Activated naive CD4-positive, alpha-beta T cell treated with anti-CD3 and anti-CD28 coated beads for 36 hours (primary cell): ENCODE measurements at regions not wholly inside any gene's neighbourhood (a gene's known extent, or its start where the extent isn't known, plus 50 kb on each side); places are given as distances from the start of the nearest gene placed in this dataset.

ENCODE experiments used
- CTCF ChIA-PET: fragments of 350-600 bp; sonication (Branson Sonifier 250); formaldehyde crosslinking; loops from one replicate; lab custom pipeline; 2021; ENCODE audit warnings: antibody characterized with exemption; lab: Charles Lee
- DNase-seq: peaks from one replicate; pipeline ENCODE4 v3.0.0-alpha.2; 2020
- H3K27ac Mint-ChIP-seq: one replicate; pipeline ENCODE4 v1.8.0; 2021; ENCODE audit warnings: mild to moderate bottlenecking, mixed read lengths
- H3K27me3 Mint-ChIP-seq: one replicate; pipeline ENCODE4 v1.8.0; 2021; ENCODE audit warnings: low read depth, mixed read lengths
- H3K36me3 Mint-ChIP-seq: one replicate; pipeline ENCODE4 v1.8.0; 2021; ENCODE audit warnings: low read depth, mixed read lengths
- H3K4me1 Mint-ChIP-seq: one replicate; pipeline ENCODE4 v1.8.0; 2021; ENCODE audit warnings: low read depth, mixed read lengths
- H3K4me3 Mint-ChIP-seq: one replicate; pipeline ENCODE4 v1.8.0; 2021; ENCODE audit warnings: mild to moderate bottlenecking, moderate library complexity, mixed read lengths
- H3K9me3 Mint-ChIP-seq: one replicate; pipeline ENCODE4 v1.8.0; 2021; ENCODE audit warnings: mixed read lengths
- intact Hi-C: fragments of 100-400 bp; cut with micrococcal nuclease; formaldehyde crosslinking; loops from one replicate; pipeline ENCODE4 v1.15.1; 2023

DNA sequence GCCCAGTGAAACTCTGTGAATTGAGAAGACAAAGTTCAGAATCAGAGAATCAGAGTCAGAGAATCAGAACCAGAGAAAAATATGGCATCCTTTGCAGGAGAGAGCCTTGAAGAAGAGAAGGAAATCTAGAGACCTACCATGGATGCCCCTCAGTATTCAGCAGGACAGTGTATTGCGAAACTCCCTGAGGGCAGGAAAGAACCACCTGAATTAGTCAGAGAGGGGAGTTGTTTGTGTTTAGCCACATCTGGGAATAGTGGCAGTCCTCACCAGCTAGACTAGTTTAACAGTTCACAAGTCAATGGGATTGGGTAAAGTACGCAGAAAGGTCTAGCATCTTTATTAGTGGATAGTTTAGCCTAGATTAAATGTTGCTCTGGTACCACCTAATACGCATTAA lies 1252.9 kb downstream of the CDY2B start:
- no peak for DNase-seq
- Mint-ChIP-seq H3K4me1 (no peaks in the 10 kb centered on the region), H3K36me3 (no peaks in the 10 kb centered on the region), H3K27me3 (no peaks in the 10 kb centered on the region), H3K27ac (no peak overlapping the region), H3K9me3 (peaks cover 1% of the 10 kb centered on the region), H3K4me3 (no peak overlapping the region)
- intact Hi-C loops = no loop called here
- CTCF ChIA-PET = no interaction called here

DNA sequence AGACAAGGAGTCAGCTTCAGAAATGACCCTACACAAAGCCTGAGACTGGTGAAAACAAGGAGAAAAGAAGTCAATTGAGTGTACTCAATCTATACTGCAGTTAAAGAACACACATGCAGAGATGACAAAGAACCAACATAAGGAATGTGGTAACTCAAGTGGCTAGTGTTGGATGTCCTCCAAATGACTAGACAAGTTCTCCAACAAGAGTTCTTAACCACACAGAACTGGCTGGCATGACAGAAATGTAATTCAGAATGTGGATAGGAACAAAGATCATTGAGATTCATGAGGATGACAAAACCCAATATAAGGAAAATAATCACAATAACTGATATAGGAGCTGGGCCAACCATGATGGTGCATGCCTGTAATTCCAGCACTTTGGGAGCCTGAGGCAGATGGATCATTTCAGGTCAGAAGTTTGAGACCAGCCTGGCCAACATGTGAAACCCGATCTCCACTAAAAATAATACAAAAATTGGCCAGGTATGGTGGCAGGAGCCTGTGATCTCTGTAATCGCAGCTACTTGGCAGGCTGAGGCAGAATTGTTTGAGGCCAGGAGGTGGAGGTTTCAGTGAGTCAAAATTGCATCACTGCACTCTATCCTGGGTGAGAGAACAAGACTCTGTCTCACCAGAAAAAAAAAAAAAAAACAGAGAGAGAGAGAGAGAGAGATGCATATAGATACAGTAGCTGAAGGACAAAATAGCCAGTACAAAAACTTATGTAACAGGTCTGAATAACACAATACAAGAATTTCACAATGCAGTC lies 1263.6 kb downstream of the CDY2B start:
- no peak for DNase-seq
- H3K4me3 Mint-ChIP-seq = no peak overlapping the region
- CTCF ChIA-PET = no interaction called here
- no peaks in the 10 kb centered on the region for H3K36me3 Mint-ChIP-seq
- intact Hi-C loops = no loop called here
- H3K27ac Mint-ChIP-seq = no peak overlapping the region
- no peaks in the 10 kb centered on the region for H3K27me3 Mint-ChIP-seq
- no peaks in the 10 kb centered on the region for H3K9me3 Mint-ChIP-seq
- no peaks in the 10 kb centered on the region for H3K4me1 Mint-ChIP-seq

DNA sequence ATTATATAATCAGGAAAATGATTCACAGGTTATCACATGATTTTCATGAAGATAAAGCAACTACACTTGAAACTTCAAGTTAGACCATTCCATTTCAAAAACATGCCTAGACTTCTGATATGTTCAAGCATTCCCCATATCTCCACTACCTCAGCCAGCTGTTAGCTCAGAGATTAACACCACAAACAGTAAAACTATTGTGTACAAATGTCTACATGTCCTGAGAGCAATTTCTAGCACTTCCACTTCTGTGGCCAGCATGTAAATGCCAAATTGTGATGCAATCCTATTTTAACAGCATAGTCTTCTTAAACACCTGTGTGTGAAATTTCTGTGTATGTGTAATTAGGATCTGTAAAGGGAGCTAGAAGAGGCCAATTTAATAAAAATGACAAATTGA lies 1271.3 kb downstream of the CDY2B start:
- H3K4me3 Mint-ChIP-seq = no peak overlapping the region
- H3K4me1 Mint-ChIP-seq = no peaks in the 10 kb centered on the region
- H3K9me3 Mint-ChIP-seq = peaks cover 2% of the 10 kb centered on the region
- H3K27me3 Mint-ChIP-seq = no peaks in the 10 kb centered on the region
- no peak for DNase-seq
- CTCF ChIA-PET = no interaction called here
- intact Hi-C loops = no loop called here
- H3K27ac Mint-ChIP-seq = no peak overlapping the region
- H3K36me3 Mint-ChIP-seq = no peaks in the 10 kb centered on the region

DNA sequence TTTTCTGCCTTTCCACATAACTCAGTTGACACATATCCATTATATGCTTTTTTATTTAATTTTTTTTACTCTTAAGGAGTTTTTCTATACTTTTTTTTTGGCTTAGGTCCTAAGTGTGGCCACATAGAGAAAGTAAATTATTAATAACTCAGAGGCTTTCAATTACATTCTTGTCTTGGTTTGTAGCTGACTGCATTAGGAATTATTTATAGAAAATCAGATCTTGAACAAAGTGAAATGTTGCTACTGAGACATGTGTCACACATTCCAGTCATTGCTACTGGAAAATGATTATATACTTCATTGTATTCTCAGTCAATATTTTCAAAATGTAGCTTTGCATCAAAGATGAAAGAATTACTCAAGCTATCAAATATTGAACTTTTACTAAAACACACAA lies 1277.9 kb downstream of the CDY2B start:
- peaks cover 7% of the 10 kb centered on the region for H3K9me3 Mint-ChIP-seq
- CTCF ChIA-PET = no interaction called here

DNA sequence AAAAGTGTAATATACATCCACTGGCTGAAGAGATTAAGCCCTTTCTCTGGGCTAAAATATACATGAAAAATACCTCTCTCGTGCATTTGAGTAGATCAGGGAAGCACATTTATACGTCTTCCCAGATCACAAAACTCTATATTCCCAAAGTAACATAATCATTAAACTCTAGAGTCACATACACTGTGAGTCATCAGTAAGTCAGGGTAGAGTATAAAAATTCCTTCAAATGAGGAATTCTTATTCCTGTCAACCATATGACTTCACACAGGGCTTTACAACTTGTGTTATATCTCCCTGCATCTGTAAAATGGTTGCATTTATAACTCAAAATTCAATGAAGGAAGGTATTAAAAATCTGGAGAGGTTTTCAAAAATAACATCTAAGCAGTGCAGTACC lies 1278.4 kb downstream of the CDY2B start:
- H3K27ac Mint-ChIP-seq = no peak overlapping the region
- no peaks in the 10 kb centered on the region for H3K4me1 Mint-ChIP-seq
- CTCF ChIA-PET = no interaction called here
- DNase-seq = no peak
- H3K4me3 Mint-ChIP-seq = no peak overlapping the region
- no peaks in the 10 kb centered on the region for H3K27me3 Mint-ChIP-seq
- peaks cover 7% of the 10 kb centered on the region for H3K9me3 Mint-ChIP-seq
- intact Hi-C loops = no loop called here
- no peaks in the 10 kb centered on the region for H3K36me3 Mint-ChIP-seq

More for the DNA sequence above, 1277.9 kb downstream of the CDY2B start:
- no peak for DNase-seq
- Mint-ChIP-seq H3K27ac (no peak overlapping the region), H3K4me1 (no peaks in the 10 kb centered on the region), H3K27me3 (no peaks in the 10 kb centered on the region), H3K36me3 (no peaks in the 10 kb centered on the region), H3K4me3 (no peak overlapping the region)
- intact Hi-C loops = no loop called here

DNA sequence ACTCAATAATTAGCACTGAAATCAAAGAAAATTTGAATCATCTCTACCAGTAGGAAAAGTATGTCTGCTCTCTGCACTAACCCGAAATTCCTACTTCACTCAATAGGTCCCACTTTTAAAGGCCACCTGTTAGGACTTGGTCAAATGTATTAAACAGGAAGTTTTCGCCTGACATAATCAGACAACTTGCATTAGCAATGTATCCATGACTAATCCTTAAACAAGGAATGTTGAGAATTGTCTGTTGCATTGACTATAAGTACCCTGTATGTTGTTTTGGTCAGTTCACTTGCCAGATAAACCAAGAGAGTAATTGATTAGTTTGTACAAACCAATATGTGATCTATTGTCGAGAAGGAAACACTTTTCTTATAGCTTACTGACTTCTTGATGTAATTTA lies 1308.0 kb downstream of the CDY2B start:
- no peaks in the 10 kb centered on the region for H3K36me3 Mint-ChIP-seq
- H3K4me3 Mint-ChIP-seq = no peak overlapping the region
- H3K4me1 Mint-ChIP-seq = no peaks in the 10 kb centered on the region
- H3K27ac Mint-ChIP-seq = no peak overlapping the region
- intact Hi-C loops = no loop called here
- no peak for DNase-seq
- H3K9me3 Mint-ChIP-seq = no peaks in the 10 kb centered on the region
- H3K27me3 Mint-ChIP-seq = no peaks in the 10 kb centered on the region
- CTCF ChIA-PET = interaction anchor here (0.6 kb wide), 1 partner anchor 892 kb away, joined by 3 read pairs; no protein-coding TSS in a partner anchor

DNA sequence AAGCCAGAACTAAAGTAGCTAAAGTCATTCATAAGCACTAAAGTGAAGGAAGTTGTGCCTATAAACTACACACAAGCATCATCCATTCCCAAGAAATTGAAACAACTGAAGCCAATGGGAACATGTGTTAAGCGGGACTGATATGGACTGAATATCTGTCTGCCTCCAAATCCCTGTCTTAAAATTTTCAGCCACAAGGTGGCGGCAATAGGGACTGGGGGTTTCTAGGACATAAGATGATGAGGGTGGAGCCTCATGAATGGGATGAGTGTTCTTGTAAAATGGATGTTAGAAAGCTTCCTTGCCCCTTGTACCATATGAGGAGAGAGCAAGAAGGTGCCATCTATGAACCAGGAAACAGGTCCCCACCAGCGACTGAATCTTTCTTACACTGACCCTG lies 1317.5 kb downstream of the CDY2B start:
- CTCF ChIA-PET = no interaction called here
- Mint-ChIP-seq H3K9me3 (peaks cover 3% of the 10 kb centered on the region), H3K4me1 (no peaks in the 10 kb centered on the region), H3K4me3 (no peak overlapping the region), H3K27ac (no peak overlapping the region), H3K27me3 (no peaks in the 10 kb centered on the region), H3K36me3 (no peaks in the 10 kb centered on the region)
- peak; percentile 4 for DNase-seq
- intact Hi-C loops = no loop called here

DNA sequence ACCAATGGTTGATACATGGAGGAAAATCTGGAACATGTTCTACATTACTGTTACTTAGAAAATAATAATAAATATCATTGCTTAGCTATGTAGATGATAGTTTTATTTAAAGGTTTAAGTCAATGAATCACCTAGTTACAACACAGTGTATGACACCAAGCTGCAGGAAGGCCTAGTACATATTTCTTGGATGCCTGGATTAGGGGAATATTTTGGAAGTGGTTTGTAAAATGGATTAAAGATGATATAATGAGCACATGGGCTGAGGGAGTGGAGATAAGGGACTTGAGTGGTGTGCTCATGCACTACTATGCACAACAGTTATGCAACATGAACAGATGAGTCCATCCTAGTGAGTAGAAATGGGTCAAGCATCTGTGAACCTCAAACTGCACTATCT lies 1358.0 kb downstream of the CDY2B start:
- no peak overlapping the region for H3K27ac Mint-ChIP-seq
- no peaks in the 10 kb centered on the region for H3K4me1 Mint-ChIP-seq
- no peak for DNase-seq
- H3K4me3 Mint-ChIP-seq = no peak overlapping the region
- H3K27me3 Mint-ChIP-seq = no peaks in the 10 kb centered on the region
- intact Hi-C loops = no loop called here
- CTCF ChIA-PET = no interaction called here
- H3K9me3 Mint-ChIP-seq = peaks cover 4% of the 10 kb centered on the region
- no peaks in the 10 kb centered on the region for H3K36me3 Mint-ChIP-seq

DNA sequence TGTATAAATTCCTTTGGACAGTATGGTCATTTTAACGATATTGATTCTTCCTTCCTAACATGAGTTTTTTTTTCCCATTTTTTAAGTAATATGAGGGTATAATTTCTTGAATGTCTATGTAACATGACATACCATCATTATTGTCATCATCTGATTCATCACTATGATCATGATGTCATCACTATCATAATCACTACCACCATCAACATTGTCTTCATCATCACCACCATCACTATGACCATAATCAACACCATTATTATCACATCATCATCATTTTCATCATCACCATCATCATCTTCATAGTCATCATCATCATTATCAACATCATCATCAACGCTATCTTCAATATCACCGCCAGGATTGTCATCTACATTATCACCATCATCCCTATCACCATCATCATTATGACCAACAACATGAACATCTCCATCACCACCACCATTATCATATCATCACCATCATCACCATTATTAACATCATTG lies 1377.2 kb downstream of the CDY2B start:
- H3K36me3 Mint-ChIP-seq = no peaks in the 10 kb centered on the region
- H3K4me3 Mint-ChIP-seq = no peak overlapping the region
- no peak for DNase-seq
- no peaks in the 10 kb centered on the region for H3K4me1 Mint-ChIP-seq
- H3K27ac Mint-ChIP-seq = no peak overlapping the region
- peaks cover 4% of the 10 kb centered on the region for H3K9me3 Mint-ChIP-seq
- CTCF ChIA-PET = no interaction called here
- H3K27me3 Mint-ChIP-seq = no peaks in the 10 kb centered on the region
- intact Hi-C loops = no loop called here

DNA sequence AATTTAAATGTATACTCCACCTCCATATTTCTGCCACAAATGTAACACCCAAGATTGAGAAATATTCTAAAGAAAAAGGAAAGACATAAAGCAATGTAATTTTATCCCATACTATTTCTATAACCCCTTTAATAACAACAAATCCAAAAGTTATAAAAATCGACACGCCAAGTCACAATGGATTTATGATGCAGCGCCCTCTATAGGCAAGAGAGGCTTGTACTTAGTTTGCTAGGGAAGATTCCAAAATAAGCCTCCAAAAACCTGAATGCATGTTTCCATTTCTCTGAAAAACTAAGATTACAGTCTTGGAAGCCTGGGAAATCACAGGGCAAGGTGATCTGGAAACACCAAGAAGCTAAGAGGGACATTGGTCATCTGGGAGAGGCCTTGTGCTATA lies 1389.3 kb downstream of the CDY2B start:
- H3K4me3 Mint-ChIP-seq = no peak overlapping the region
- H3K9me3 Mint-ChIP-seq = peaks cover 2% of the 10 kb centered on the region
- no peak overlapping the region for H3K27ac Mint-ChIP-seq
- no peak for DNase-seq
- H3K27me3 Mint-ChIP-seq = no peaks in the 10 kb centered on the region
- no peaks in the 10 kb centered on the region for H3K36me3 Mint-ChIP-seq
- intact Hi-C loops = no loop called here
- H3K4me1 Mint-ChIP-seq = no peaks in the 10 kb centered on the region
- CTCF ChIA-PET = no interaction called here

DNA sequence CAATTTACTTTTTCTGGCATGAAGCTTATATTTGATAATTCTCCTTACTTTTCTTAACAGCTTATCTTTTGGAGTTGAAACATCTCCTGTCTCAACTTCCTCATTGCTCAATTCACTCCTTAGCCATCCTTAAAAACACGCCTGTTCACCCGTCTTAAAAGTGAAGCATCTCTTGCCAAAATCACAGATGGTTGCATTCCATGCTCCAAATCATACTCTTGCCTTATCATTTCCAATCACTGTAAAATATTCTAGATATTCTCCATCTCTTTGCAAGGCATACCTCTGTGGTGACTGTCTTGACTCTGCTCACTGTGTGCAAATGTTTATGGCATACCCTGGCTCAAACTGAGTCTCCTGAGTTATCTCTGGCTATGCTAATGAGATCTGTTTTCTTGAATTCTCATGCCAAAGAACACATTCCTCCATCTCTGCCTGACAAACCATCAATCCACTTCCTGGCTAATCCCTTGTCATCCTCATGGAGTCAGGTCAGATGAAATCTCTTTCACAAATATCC lies 1393.3 kb downstream of the CDY2B start:
- Mint-ChIP-seq H3K4me1 (no peaks in the 10 kb centered on the region), H3K9me3 (peaks cover 8% of the 10 kb centered on the region), H3K4me3 (no peak overlapping the region), H3K27me3 (no peaks in the 10 kb centered on the region), H3K27ac (no peak overlapping the region), H3K36me3 (no peaks in the 10 kb centered on the region)
- no peak for DNase-seq
- CTCF ChIA-PET = no interaction called here
- intact Hi-C loops = no loop called here

DNA sequence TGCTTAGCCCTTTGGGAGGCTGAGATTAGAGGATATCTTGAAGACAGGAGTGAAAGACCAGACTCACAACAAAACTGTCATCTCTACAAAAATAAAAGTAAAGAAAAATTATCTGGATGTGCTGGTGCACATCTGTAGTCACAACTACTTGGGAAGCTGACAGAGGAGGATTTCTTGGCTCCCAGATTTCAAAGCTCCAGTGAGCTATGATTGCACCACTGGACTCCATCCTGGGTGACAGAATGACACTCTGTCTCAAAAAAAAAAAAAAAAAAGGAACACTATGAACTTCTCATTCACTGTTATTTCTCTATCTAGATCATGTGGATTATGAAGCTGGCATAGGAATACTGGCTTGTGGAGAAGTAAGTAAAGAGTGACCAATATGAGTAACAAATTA lies 1400.0 kb downstream of the CDY2B start:
- Mint-ChIP-seq H3K27me3 (no peaks in the 10 kb centered on the region), H3K9me3 (peaks cover 8% of the 10 kb centered on the region), H3K4me1 (no peaks in the 10 kb centered on the region), H3K27ac (no peak overlapping the region), H3K36me3 (no peaks in the 10 kb centered on the region), H3K4me3 (no peak overlapping the region)
- no peak for DNase-seq
- intact Hi-C loops = no loop called here
- CTCF ChIA-PET = no interaction called here

DNA sequence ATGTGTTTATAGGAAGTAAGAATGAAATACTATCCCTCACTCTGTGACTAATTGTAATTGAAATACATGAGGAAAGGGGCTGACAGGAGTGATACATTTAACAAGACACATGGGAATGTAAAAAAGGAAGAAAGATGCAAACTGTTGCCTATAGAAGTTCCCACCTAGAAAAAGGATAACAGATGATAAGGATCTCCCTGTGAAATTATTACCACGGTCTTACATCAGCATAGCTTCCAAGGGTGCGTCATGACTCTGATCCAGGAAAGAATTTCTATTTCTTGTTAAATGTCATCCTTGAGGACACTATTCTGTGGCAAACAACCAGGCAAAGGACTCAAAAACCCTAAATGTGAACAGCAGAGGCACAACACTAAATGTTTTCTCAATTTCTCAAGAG lies 1406.0 kb downstream of the CDY2B start:
- H3K36me3 Mint-ChIP-seq = no peaks in the 10 kb centered on the region
- intact Hi-C loops = no loop called here
- DNase-seq = no peak
- no peak overlapping the region for H3K27ac Mint-ChIP-seq
- H3K4me3 Mint-ChIP-seq = no peak overlapping the region
- no peaks in the 10 kb centered on the region for H3K4me1 Mint-ChIP-seq
- peaks cover 4% of the 10 kb centered on the region for H3K9me3 Mint-ChIP-seq
- CTCF ChIA-PET = no interaction called here
- no peaks in the 10 kb centered on the region for H3K27me3 Mint-ChIP-seq
